ENCODE measurements at regions not wholly inside any gene's neighbourhood (a gene's known extent, or its start where the extent isn't known, plus 50 kb on each side); places are given as distances from the start of the nearest gene placed in this dataset.

DNA sequence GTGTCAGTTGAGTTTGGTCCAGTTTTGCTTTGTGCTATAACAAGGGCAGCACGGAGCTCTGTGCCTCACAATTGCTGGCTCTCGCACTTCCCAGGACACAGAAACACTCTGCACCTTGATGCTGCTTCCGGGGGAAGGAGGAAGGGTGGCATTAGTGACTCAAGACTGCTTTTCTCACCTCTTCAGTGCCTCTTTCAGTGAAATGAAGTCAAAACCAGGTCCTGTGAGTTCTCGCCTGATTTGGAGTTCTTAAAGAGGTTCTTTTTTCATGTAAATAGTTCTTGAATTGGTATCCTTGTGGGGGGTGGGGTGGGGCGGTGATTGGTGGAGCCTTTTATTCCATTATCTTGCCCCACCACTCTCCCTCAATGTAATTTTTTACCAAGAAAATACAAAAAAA lies 91.5 kb upstream of the MYT1L start:
- no peak overlapping the region for H3K27ac Mint-ChIP-seq (ENCODE audit: low read depth, unreplicated experiment)
- H3K4me1 Mint-ChIP-seq (ENCODE audit: insufficient read depth, unreplicated experiment): no peaks in the 10 kb centered on the region
- no peak overlapping the region for H3K4me3 Mint-ChIP-seq (ENCODE audit: unreplicated experiment)
- TF ChIP-seq, protein P1, sequence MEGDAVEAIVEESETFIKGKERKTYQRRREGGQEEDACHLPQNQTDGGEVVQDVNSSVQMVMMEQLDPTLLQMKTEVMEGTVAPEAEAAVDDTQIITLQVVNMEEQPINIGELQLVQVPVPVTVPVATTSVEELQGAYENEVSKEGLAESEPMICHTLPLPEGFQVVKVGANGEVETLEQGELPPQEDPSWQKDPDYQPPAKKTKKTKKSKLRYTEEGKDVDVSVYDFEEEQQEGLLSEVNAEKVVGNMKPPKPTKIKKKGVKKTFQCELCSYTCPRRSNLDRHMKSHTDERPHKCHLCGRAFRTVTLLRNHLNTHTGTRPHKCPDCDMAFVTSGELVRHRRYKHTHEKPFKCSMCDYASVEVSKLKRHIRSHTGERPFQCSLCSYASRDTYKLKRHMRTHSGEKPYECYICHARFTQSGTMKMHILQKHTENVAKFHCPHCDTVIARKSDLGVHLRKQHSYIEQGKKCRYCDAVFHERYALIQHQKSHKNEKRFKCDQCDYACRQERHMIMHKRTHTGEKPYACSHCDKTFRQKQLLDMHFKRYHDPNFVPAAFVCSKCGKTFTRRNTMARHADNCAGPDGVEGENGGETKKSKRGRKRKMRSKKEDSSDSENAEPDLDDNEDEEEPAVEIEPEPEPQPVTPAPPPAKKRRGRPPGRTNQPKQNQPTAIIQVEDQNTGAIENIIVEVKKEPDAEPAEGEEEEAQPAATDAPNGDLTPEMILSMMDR (IDR thresholded peaks at IDR 0.05; ENCODE audit: unreplicated experiment): no peak
- no TSS peak for BruUV-seq (replicated peaks)
- no peak for DNase-seq (ENCODE audit: unreplicated experiment)
- ChIA-PET CTCF (no interaction called here), POLR2A (no interaction called here)
- H3K9me3 Mint-ChIP-seq (ENCODE audit: unreplicated experiment): peaks cover 11% of the 10 kb centered on the region
- intact Hi-C loops (cut with micrococcal nuclease): no loop called here
- H3K27me3 Mint-ChIP-seq (ENCODE audit: insufficient read depth, unreplicated experiment): no peaks in the 10 kb centered on the region
- H3K36me3 Mint-ChIP-seq (ENCODE audit: insufficient read depth, unreplicated experiment): no peaks in the 10 kb centered on the region

DNA sequence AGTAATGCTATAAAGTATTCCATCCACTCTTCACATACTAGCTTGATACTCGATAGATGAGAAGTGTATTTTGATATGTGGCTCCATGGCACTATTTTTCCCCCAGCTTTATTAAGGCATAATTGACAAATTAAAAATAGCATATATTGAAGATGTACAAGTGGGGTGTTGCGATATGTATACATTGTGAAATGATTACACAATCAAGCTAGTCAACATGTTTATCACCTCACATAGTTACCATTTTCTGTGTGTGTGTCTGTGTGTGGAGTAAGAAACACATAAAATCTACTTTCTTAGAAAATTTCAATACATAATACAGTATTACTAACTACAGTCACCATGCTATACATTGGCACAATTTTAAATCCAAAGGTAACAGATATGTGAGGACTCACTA lies 82.5 kb upstream of the MYT1L start:
- DNase-seq (ENCODE audit: unreplicated experiment): no peak
- TF ChIP-seq, protein P1 (IDR thresholded peaks at IDR 0.05; ENCODE audit: unreplicated experiment): no peak
- Mint-ChIP-seq H3K27ac (ENCODE audit: low read depth, unreplicated experiment) (no peak overlapping the region), H3K36me3 (ENCODE audit: insufficient read depth, unreplicated experiment) (peaks cover 4% of the 10 kb centered on the region), H3K27me3 (ENCODE audit: insufficient read depth, unreplicated experiment) (no peaks in the 10 kb centered on the region), H3K9me3 (ENCODE audit: unreplicated experiment) (peaks cover 7% of the 10 kb centered on the region), H3K4me1 (ENCODE audit: insufficient read depth, unreplicated experiment) (no peaks in the 10 kb centered on the region), H3K4me3 (ENCODE audit: unreplicated experiment) (no peak overlapping the region)
- CTCF ChIA-PET: no interaction called here
- intact Hi-C loops (cut with micrococcal nuclease): no loop called here
- BruUV-seq (replicated peaks): no TSS peak
- POLR2A ChIA-PET: no interaction called here

DNA sequence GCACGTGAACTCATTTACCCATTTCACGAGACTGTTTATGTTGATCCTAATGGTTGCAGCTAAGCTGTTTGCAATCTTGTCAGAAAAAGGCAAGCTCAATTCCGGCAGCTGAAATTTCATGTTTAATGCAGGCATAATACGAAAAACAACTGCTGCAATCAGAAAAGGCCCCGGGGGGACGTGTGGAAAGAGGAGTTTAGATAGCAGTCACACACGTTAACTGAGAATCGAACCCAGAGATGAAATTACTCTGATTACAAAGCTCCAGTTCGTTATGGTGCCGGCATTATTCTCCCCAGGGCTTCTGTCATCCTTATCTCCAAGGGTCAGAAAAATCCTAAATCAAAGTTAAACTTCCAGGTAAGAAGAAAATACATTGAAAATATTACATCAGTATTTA lies 79.9 kb upstream of the MYT1L start:
- Mint-ChIP-seq H3K9me3 (ENCODE audit: unreplicated experiment) (peaks cover 12% of the 10 kb centered on the region), H3K27me3 (ENCODE audit: insufficient read depth, unreplicated experiment) (no peaks in the 10 kb centered on the region), H3K4me3 (ENCODE audit: unreplicated experiment) (no peak overlapping the region), H3K4me1 (ENCODE audit: insufficient read depth, unreplicated experiment) (no peaks in the 10 kb centered on the region), H3K36me3 (ENCODE audit: insufficient read depth, unreplicated experiment) (peaks cover 4% of the 10 kb centered on the region), H3K27ac (ENCODE audit: low read depth, unreplicated experiment) (no peak overlapping the region)
- TF ChIP-seq, protein P1 (IDR thresholded peaks at IDR 0.05; ENCODE audit: unreplicated experiment): no peak
- CTCF ChIA-PET: no interaction called here
- no peak for DNase-seq (ENCODE audit: unreplicated experiment)
- BruUV-seq (replicated peaks): no TSS peak
- intact Hi-C loops (cut with micrococcal nuclease): no loop called here
- POLR2A ChIA-PET: no interaction called here

DNA sequence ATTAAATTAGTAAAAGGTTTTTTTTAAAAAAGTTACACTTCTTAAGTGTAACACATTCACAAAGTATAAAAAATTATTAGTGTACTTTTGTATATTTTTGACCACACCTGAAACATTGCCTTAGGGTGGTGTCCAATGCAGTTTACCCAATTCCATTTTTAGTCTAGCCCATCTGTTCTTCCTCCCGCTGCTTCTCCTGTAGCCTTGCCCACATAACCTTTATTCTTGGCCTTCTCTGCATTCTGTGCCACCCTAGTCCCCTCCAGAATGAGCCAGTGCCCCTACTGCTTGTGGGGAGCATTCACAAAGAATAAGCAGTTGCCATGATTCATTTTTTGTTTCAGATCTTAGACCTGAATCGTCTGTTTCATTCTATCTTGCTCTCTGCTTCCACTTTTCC lies 78.4 kb upstream of the MYT1L start:
- no TSS peak for BruUV-seq (replicated peaks)

More for the DNA sequence above, 78.4 kb upstream of the MYT1L start:
- Mint-ChIP-seq H3K4me1 (ENCODE audit: insufficient read depth, unreplicated experiment) (no peaks in the 10 kb centered on the region), H3K4me3 (ENCODE audit: unreplicated experiment) (no peak overlapping the region), H3K27ac (ENCODE audit: low read depth, unreplicated experiment) (no peak overlapping the region), H3K9me3 (ENCODE audit: unreplicated experiment) (peaks cover 27% of the 10 kb centered on the region), H3K27me3 (ENCODE audit: insufficient read depth, unreplicated experiment) (no peaks in the 10 kb centered on the region), H3K36me3 (ENCODE audit: insufficient read depth, unreplicated experiment) (peaks cover 4% of the 10 kb centered on the region)
- intact Hi-C loops (cut with micrococcal nuclease): no loop called here
- ChIA-PET POLR2A (no interaction called here), CTCF (no interaction called here)
- no peak for DNase-seq (ENCODE audit: unreplicated experiment)
- TF ChIP-seq, protein P1 (IDR thresholded peaks at IDR 0.05; ENCODE audit: unreplicated experiment): no peak

All from MCF 10A (cell line).